ENCODE measurements at regions not wholly inside any gene's neighbourhood (a gene's known extent, or its start where the extent isn't known, plus 50 kb on each side); places are given as distances from the start of the nearest gene placed in this dataset.

DNA sequence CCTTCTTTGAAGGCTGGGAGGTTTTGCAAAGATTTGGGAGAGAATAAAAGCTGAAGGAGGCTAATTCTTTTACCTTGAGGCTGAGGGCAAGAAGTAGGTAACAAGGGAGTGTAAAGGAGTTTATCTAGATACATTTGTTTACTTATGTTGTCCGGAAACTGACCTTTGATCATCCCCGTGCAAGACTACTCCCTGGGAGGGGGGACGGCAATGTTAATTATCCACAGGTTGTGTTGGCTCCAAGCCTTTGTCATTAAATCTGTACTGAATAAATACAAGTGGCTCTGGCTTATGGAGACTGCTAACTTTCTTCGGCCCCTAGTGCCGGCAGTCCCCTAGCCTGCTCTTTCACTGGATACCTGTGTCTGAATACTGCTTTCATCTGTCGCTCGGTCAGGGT is 1250.6 kb upstream of the LRRTM3 start:
- Histone ChIP-seq H3K4me2 (no peak overlapping the region), H3K4me1 (ENCODE audit: insufficient read depth) (no peaks in the 10 kb centered on the region), H4K20me1 (ENCODE audit: insufficient read depth, poor library complexity, severe bottlenecking) (no peaks in the 10 kb centered on the region), H3K27ac (no peak overlapping the region), H3K9me2 (replicated peaks; ENCODE audit: insufficient read depth) (no peaks in the 10 kb centered on the region), H3K36me3 (replicated peaks; ENCODE audit: insufficient read depth, low read depth) (no peaks in the 10 kb centered on the region), H3K4me3 (no peak overlapping the region), H3K27me3 (no peaks in the 10 kb centered on the region), H3K9me3 (ENCODE audit: low read depth) (no peaks in the 10 kb centered on the region), H2AFZ (no peak overlapping the region), H3K79me2 (no peaks in the 10 kb centered on the region)
- TF ChIP-seq CTCF (IDR thresholded peaks at IDR 0.05; ENCODE audit: poor library complexity): no peak
- TF ChIP-seq EZH2 (IDR thresholded peaks at IDR 0.05; ENCODE audit: borderline replicate concordance): no peak
- TF ChIP-seq EZH2phosphoT487 (IDR thresholded peaks at IDR 0.05; ENCODE audit: low read depth, severe bottlenecking, unreplicated experiment): no peak
- peak; percentile 49 for DNase-seq (ENCODE audit: low spot score)
- 73% methylated on average over 7 of the region's 7 CpGs for WGBS (ENCODE audit: low lambda C conversion rate, missing lambda C conversion rate)

GRCh38 chr10:65684896-65685295 is 1240.9 kb upstream of the LRRTM3 start:
- 86% methylated on average over 2 of the region's 2 CpGs for WGBS (ENCODE audit: low lambda C conversion rate, missing lambda C conversion rate)
- Histone ChIP-seq H3K36me3 (replicated peaks; ENCODE audit: insufficient read depth, low read depth) (no peaks in the 10 kb centered on the region), H3K4me3 (no peak overlapping the region), H4K20me1 (ENCODE audit: insufficient read depth, poor library complexity, severe bottlenecking) (no peaks in the 10 kb centered on the region), H3K79me2 (no peaks in the 10 kb centered on the region), H3K4me2 (peak overlapping the region; percentile 38), H3K9me2 (replicated peaks; ENCODE audit: insufficient read depth) (no peaks in the 10 kb centered on the region), H3K4me1 (ENCODE audit: insufficient read depth) (no peaks in the 10 kb centered on the region), H3K9me3 (ENCODE audit: low read depth) (no peaks in the 10 kb centered on the region), H2AFZ (no peak overlapping the region), H3K27ac (no peak overlapping the region), H3K27me3 (no peaks in the 10 kb centered on the region)
- no peak for TF ChIP-seq EZH2 (IDR thresholded peaks at IDR 0.05; ENCODE audit: borderline replicate concordance)
- no peak for TF ChIP-seq CTCF (IDR thresholded peaks at IDR 0.05; ENCODE audit: poor library complexity)
- no peak for TF ChIP-seq EZH2phosphoT487 (IDR thresholded peaks at IDR 0.05; ENCODE audit: low read depth, severe bottlenecking, unreplicated experiment)
- DNase-seq (ENCODE audit: low spot score): peak; percentile 40

GRCh38 chr10:65701168-65701776 is 1224.6 kb upstream of the LRRTM3 start:
- H3K36me3 ChIP-seq (replicated peaks; ENCODE audit: insufficient read depth, low read depth): no peaks in the 10 kb centered on the region
- DNase-seq (ENCODE audit: low spot score): no peak
- no peaks in the 10 kb centered on the region for H3K4me1 ChIP-seq (ENCODE audit: insufficient read depth)
- H3K79me2 ChIP-seq: no peaks in the 10 kb centered on the region
- no peak overlapping the region for H3K27ac ChIP-seq
- TF ChIP-seq CTCF (IDR thresholded peaks at IDR 0.05; ENCODE audit: poor library complexity) (no peak), EZH2 (IDR thresholded peaks at IDR 0.05; ENCODE audit: borderline replicate concordance) (no peak), EZH2phosphoT487 (IDR thresholded peaks at IDR 0.05; ENCODE audit: low read depth, severe bottlenecking, unreplicated experiment) (no peak)
- no peaks in the 10 kb centered on the region for H3K9me3 ChIP-seq (ENCODE audit: low read depth)
- no peak overlapping the region for H2AFZ ChIP-seq
- H3K9me2 ChIP-seq (replicated peaks; ENCODE audit: insufficient read depth): no peaks in the 10 kb centered on the region
- no peaks in the 10 kb centered on the region for H4K20me1 ChIP-seq (ENCODE audit: insufficient read depth, poor library complexity, severe bottlenecking)
- no peaks in the 10 kb centered on the region for H3K27me3 ChIP-seq
- no peak overlapping the region for H3K4me3 ChIP-seq
- no peak overlapping the region for H3K4me2 ChIP-seq
- WGBS (ENCODE audit: low lambda C conversion rate, missing lambda C conversion rate): 96% methylated on average over 1 of the region's 1 CpG

All from hepatocyte (in vitro differentiated cells).